HUES6 (cell line): ENCODE measurements at regions not wholly inside any gene's neighbourhood (a gene's known extent, or its start where the extent isn't known, plus 50 kb on each side); places are given as distances from the start of the nearest gene placed in this dataset.

Source experiments
- H3K27ac ChIP-seq: 2 replicates; pipeline ENCODE4 v1.7.0; 2013; ENCODE audit warnings: low read depth, mild to moderate bottlenecking, low read length, inconsistent platforms
- H3K27me3 ChIP-seq: 2 replicates; pipeline ENCODE4 v1.6.1; 2013; ENCODE audit warnings: low read length; ENCODE audit not compliant: control insufficient read depth, insufficient read depth
- H3K36me3 ChIP-seq: 2 replicates; pipeline ENCODE4 v1.6.1; 2013; ENCODE audit warnings: low read length; ENCODE audit not compliant: control insufficient read depth, insufficient read depth
- H3K4me1 ChIP-seq: 2 replicates; pipeline ENCODE4 v1.6.1; 2013; ENCODE audit warnings: low read length; ENCODE audit not compliant: control insufficient read depth, insufficient read depth
- H3K4me3 ChIP-seq: 2 replicates; pipeline ENCODE4 v1.5.1; 2013; ENCODE audit warnings: low read depth, low read length
- H3K9ac ChIP-seq: one replicate; pipeline ENCODE4 v1.6.1; 2013; ENCODE audit warnings: mild to moderate bottlenecking, low read length
- H3K9me3 ChIP-seq: 2 replicates; pipeline ENCODE4 v1.6.1; 2013; ENCODE audit warnings: low read depth, low read length; ENCODE audit not compliant: control insufficient read depth, insufficient read depth

GRCh38 chr11:19365743-19366410 is 125.1 kb upstream of the E2F8 start:
- no peaks in the 10 kb centered on the region for H3K27me3 ChIP-seq
- no peak overlapping the region for H3K27ac ChIP-seq
- H3K9ac ChIP-seq, result no peak overlapping the region
- no peak overlapping the region for H3K4me3 ChIP-seq
- no peaks in the 10 kb centered on the region for H3K36me3 ChIP-seq
- H3K4me1 ChIP-seq, result peaks cover 4% of the 10 kb centered on the region; the same call in 1 of the 2 replicates
- no peaks in the 10 kb centered on the region for H3K9me3 ChIP-seq

GRCh38 chr11:19359221-19360000 is 118.7 kb upstream of the E2F8 start:
- Histone ChIP-seq H3K4me3 (no peak overlapping the region), H3K9me3 (no peaks in the 10 kb centered on the region), H3K4me1 (no peaks in the 10 kb centered on the region), H3K36me3 (no peaks in the 10 kb centered on the region), H3K27me3 (peaks cover 5% of the 10 kb centered on the region; the same call in 1 of the 2 replicates), H3K9ac (no peak overlapping the region), H3K27ac (no peak overlapping the region)

GRCh38 chr11:19357943-19358342 is 117.2 kb upstream of the E2F8 start:
- H3K4me1 ChIP-seq, result no peaks in the 10 kb centered on the region
- H3K36me3 ChIP-seq, result no peaks in the 10 kb centered on the region
- no peak overlapping the region for H3K4me3 ChIP-seq
- H3K9me3 ChIP-seq, result no peaks in the 10 kb centered on the region
- H3K27ac ChIP-seq, result no peak overlapping the region
- no peak overlapping the region for H3K9ac ChIP-seq
- H3K27me3 ChIP-seq, result peaks cover 5% of the 10 kb centered on the region; the same call in 1 of the 2 replicates

GRCh38 chr11:19355601-19356000 is 114.9 kb upstream of the E2F8 start:
- Histone ChIP-seq H3K4me3 (no peak overlapping the region), H3K9ac (no peak overlapping the region), H3K27ac (no peak overlapping the region), H3K4me1 (no peaks in the 10 kb centered on the region), H3K9me3 (no peaks in the 10 kb centered on the region), H3K36me3 (no peaks in the 10 kb centered on the region), H3K27me3 (peaks cover 12% of the 10 kb centered on the region; the same call in 1 of the 2 replicates)

GRCh38 chr11:19353287-19353850 is 112.6 kb upstream of the E2F8 start:
- no peak overlapping the region for H3K27ac ChIP-seq
- no peak overlapping the region for H3K4me3 ChIP-seq
- no peak overlapping the region for H3K9ac ChIP-seq
- H3K27me3 ChIP-seq, result peaks cover 34% of the 10 kb centered on the region
- no peaks in the 10 kb centered on the region for H3K4me1 ChIP-seq
- no peaks in the 10 kb centered on the region for H3K9me3 ChIP-seq
- no peaks in the 10 kb centered on the region for H3K36me3 ChIP-seq

GRCh38 chr11:19352771-19353160 is 112.0 kb upstream of the E2F8 start:
- Histone ChIP-seq H3K9me3 (no peaks in the 10 kb centered on the region), H3K9ac (no peak overlapping the region), H3K27ac (no peak overlapping the region), H3K36me3 (no peaks in the 10 kb centered on the region), H3K4me1 (no peaks in the 10 kb centered on the region), H3K27me3 (peaks cover 40% of the 10 kb centered on the region), H3K4me3 (no peak overlapping the region)

- H3K4me3 ChIP-seq, result no peak overlapping the region
- no peaks in the 10 kb centered on the region for H3K9me3 ChIP-seq
- H3K9ac ChIP-seq, result no peak overlapping the region
- H3K4me1 ChIP-seq, result no peaks in the 10 kb centered on the region
- peaks cover 45% of the 10 kb centered on the region for H3K27me3 ChIP-seq
- no peaks in the 10 kb centered on the region for H3K36me3 ChIP-seq
- H3K27ac ChIP-seq, result no peak overlapping the region
These were observed 111.5 kb upstream of the E2F8 start for GRCh38 chr11:19352072-19352770.

GRCh38 chr11:19351426-19351825 is 110.7 kb upstream of the E2F8 start:
- Histone ChIP-seq H3K27me3 (peaks cover 53% of the 10 kb centered on the region), H3K9me3 (no peaks in the 10 kb centered on the region), H3K36me3 (no peaks in the 10 kb centered on the region), H3K4me1 (peaks cover 4% of the 10 kb centered on the region; the same call in 1 of the 2 replicates), H3K27ac (no peak overlapping the region), H3K4me3 (no peak overlapping the region), H3K9ac (no peak overlapping the region)

- Histone ChIP-seq H3K9me3 (no peaks in the 10 kb centered on the region), H3K4me3 (no peak overlapping the region), H3K36me3 (no peaks in the 10 kb centered on the region), H3K27me3 (peaks cover 66% of the 10 kb centered on the region), H3K27ac (no peak overlapping the region), H3K9ac (no peak overlapping the region), H3K4me1 (peaks cover 11% of the 10 kb centered on the region; the same call in 1 of the 2 replicates)
These were observed 109.4 kb upstream of the E2F8 start for GRCh38 chr11:19350160-19350559.

GRCh38 chr11:19349340-19350025 is 108.7 kb upstream of the E2F8 start:
- no peak overlapping the region for H3K4me3 ChIP-seq
- no peaks in the 10 kb centered on the region for H3K9me3 ChIP-seq
- H3K27me3 ChIP-seq, result peaks cover 69% of the 10 kb centered on the region
- no peak overlapping the region for H3K27ac ChIP-seq
- H3K4me1 ChIP-seq, result peaks cover 11% of the 10 kb centered on the region; the same call in 1 of the 2 replicates
- no peak overlapping the region for H3K9ac ChIP-seq
- H3K36me3 ChIP-seq, result no peaks in the 10 kb centered on the region
